ENCODE measurements at regions not wholly inside any gene's neighbourhood (a gene's known extent, or its start where the extent isn't known, plus 50 kb on each side); places are given as distances from the start of the nearest gene placed in this dataset.
A peak's percentile ranks its signal among the peaks of the same experiment; 100 is the strongest.

DNA sequence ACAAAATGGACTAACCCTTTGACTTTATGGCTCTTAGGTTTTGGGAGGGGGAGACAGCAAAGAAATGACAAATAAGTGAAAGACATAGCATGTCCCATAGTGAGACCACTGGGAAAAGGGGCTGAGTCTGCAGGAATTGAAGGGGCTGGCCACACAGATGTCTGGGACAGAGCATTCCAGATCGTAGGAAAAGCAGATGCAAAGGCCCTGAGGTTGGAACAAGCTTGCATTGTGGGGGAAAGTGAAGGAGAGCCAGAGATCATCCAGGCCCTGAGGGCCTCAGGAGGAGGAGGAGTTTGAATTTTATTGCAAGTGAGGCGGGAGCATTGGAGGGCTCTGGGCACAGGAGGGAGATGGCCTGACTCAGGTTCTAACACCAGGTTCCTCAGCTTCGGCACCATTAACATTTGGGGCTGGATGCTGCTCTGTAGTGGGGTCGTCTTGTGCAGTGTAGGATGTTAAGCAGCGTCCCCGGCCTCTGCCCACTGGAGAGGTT lies 97.5 kb downstream of the CEBPB start:
- no peak for DNase-seq

DNA sequence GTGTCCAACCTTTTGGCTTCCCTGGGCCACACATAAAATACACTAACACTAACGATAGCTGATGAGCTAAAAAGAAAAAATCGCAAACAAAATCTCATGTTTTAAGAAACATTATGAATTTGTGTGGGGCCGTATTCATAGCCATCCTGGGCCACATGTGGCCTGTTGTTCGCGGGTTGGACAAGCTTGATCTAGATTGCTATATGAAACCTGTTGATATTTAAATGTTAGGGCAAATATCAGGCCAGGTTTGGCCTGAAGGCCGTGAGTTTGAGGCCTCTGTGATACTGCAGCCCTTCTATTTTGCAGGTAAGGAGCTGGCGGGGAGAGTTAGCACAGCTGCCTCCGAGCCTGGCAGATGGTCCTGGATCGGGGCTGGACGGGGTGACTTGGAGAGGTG lies 99.0 kb downstream of the CEBPB start:
- no peak for DNase-seq

DNA sequence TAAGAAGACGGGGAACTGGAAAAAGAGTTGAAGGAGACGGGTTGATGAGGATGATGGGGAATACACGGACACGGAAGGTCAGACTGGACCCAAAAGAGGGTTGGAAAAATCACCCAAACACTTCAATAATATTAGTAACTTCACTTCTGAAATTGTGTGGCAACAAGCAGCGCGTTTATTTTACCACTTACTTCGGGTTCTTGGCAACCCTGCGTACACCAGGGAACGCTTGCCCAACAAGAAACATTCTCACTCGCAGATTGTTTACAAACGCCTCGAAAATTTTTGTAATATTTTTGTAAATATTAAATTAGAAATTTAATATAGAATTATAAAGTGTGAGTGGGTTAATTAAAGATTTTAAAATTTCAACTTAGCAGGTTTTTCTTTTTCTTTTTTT lies 99.5 kb downstream of the CEBPB start:
- no peak for DNase-seq

DNA sequence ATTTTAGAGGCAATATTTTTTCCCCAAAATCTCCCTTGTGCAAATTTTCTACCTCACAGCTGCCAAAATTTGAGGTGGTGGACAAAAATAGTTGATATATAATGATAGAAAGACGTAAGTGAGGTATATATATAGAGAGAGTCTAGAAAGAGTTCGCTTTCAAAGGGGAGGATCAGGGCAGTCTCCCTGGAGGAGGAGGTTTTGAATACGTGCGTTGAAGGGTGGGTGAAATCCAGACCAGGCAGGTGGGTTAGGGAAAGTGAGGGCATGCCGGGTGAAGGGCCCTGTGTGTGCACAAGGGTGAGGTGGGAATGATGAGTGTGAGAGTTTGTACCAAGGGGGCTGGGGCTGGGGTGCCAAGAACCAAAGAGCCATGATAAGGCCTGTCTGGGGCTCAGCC lies 100.2 kb downstream of the CEBPB start:
- DNase-seq = no peak

DNA sequence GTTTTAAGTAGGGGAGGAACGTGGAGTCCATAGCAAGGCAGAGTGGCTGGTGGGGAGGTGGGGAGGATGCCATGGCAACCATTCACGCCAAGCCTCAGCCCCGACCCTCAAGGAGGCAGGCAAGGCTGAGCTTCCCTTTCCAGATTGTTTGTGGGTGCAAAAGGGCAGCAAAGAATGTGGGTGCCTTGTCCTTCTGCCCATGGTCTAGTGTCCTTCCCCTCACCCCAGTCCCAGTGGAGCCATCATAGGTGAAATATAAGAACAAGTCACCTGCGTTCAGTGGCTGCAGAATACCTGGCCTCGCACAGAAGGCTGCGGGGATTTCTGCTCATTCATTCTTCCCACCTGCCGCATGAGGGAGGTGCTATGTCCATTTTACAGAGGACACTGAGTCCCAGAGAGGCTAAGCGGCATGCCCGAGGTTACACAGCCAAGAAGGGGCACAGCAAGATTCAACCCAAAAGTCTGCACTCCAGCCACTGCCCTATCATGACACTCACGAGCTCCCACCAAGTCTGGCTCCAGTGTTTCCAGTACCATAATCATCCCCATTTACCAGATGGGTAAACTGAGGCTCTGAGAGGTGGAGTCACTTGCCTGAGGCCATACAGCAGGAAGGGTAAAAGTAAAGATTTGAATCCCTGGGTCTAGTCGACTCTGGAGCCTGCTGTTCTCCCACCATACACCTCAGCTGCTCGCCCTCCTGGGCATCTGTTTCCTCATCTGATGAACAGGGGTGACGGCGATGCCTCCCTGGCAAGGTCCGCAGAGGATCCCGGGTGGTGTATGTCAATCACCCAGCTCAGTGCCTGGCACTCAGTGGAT lies 100.8 kb downstream of the CEBPB start:
- no peak for DNase-seq

DNA sequence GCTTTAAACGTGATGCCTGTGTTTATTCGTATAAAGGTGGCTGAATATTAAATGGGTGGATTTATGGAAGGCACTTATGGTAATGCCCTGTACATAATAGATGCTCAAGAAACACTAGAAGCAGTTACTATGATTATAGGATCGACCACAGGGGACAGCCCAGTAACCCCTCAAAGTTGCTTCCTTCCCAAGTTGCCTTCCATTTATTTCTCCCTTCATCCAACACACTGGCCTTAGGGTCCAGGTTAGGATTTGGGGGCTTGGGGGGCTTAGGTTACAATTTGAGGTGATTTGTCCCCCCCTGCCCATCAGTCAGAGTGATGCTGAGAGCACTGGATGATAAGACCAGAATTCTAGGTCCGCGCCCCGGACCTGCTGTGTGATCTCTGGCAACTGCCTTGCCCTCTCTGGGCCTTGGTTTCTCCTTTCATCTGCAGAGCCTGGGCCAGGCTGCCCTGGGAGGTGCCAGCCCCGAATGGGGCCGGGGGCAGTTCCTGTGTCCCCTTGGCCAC lies 101.5 kb downstream of the CEBPB start:
- no peak for DNase-seq

DNA sequence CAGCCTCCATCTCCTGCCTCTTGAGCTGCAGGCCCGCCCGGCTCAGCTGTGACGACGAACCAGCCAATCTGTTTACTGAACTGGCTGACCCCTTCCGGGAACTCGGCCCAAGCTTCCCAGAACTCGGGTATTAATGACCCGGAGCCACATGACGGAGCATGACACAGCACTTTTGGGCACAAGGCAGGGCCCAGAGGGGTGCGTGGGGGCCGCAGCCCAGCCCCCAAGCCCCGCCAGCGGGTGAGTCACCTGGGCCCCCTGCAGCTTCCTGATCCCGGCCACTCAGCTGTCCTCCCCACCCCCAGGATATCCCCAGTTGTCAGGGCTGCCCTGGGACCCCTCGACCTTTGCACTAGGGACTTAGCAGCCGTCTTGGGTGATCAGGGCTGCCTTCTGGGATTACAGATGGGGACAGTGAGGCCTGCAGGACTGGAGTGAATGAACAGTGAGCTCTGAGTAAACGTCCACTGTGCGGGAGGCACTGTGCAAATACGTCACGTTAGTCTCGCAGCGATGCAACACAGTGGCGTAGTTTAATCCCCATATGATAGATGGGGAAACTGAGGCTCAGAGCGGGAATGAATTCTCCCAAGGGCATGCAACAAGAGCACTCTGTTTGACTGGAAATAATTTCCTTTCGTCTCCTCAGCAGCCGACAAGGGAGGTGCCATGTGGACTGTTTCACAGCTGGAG lies 102.1 kb downstream of the CEBPB start:
- DNase-seq = peak; percentile 58

DNA sequence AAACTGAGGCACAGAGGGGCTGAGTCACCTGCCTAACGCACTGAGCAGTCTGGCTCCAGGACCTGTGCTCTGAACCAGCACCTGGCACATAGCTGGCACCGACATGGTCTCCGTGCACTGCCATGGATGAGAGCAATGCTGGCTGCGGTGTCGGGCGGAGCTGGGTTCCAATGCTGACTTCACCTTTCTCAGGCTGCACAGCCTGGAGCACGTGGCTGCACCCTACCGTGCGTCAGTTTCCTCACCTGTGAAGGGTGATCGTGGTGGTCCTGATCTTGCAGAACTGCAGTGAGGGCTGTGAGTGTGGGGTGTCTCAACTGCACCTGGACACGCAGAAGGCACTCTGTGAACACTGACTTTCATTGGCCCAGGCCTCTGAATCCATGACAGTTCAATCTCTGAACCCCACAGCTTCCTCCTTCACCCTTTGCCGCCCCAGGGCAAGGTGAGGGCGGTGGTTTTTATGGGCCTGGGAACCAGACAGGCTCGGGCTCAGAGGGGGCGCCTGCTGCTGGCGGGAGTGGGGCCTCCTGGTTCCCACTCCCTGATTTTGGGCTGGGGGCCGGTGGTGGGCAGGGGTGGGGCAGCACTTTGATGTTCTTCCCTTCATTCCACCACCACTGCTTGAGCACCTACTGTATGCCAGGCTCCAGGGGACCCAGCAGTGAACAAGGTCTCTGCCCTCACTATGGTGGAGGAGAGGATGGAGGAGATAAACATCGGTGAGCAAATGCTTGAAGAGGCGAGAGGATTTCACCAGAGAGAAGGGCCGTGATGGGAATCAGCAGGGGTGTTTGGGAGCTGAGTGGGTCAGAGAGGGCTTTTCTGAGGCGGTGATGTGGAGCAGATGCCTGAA lies 102.9 kb downstream of the CEBPB start:
- DNase-seq = no peak

DNA sequence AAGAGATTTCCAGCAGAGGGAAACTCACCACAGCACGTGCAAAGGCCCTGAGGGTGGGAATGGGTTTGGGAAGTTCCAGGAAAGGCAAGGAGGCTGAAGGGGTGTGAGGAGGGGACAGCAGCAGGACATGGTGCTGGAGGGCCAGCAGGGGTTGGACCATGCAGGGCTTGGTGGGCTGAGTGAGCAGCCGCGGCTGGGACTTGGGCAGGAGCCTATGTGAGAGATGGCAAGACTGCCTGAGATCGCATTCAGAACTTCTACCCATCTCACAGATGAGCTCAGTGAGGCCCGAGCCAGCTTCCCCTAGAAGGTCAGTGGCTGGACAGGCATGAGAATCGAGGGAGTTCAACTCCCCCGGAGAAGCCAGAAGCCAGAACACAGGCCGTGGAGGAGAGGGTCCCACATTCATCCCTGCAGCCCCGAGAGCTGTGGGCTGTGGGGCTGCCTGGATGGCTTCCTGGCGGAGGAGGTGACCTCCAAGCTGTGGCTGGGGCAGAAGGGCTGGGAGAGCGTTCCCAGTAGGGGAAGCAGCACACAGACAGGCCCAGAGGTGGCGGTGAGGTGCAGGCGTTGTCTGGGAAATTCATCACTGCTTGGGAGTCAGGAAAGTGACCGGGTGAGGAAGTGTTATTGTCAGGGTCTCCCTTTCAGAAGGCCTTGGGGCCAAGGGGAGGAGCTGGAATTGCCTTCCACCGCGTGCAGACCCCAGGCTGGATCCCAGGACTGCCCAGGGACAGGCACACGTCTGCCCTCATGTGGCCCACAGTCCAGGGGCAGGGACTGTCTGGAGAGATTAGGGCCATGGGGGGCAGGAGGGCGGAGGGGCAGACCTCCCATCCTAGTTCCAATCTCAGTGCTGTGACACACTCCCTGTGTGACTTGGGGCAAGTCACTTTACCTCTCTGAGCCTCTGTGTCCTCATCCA lies 103.8 kb downstream of the CEBPB start:
- no peak for DNase-seq

DNA sequence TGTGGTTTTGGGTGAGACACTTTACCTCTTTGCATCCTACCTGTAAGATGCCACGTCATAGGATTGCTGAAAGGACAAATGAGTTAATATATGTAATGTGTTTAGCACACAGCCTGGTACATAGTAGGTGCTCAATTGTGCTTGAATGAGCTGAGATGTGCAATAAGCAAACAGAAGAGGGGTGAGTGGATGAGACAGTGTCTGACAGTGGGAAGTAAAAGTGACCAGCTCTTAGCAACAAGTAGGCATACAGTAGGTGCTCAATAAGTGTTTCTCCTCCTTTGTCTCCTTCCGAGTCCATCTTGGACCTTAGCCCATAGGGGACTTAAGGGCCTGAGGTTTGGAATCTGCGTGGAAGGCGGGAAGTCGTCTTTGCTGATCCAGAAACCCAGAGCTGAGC lies 104.7 kb downstream of the CEBPB start:
- DNase-seq = no peak

DNA sequence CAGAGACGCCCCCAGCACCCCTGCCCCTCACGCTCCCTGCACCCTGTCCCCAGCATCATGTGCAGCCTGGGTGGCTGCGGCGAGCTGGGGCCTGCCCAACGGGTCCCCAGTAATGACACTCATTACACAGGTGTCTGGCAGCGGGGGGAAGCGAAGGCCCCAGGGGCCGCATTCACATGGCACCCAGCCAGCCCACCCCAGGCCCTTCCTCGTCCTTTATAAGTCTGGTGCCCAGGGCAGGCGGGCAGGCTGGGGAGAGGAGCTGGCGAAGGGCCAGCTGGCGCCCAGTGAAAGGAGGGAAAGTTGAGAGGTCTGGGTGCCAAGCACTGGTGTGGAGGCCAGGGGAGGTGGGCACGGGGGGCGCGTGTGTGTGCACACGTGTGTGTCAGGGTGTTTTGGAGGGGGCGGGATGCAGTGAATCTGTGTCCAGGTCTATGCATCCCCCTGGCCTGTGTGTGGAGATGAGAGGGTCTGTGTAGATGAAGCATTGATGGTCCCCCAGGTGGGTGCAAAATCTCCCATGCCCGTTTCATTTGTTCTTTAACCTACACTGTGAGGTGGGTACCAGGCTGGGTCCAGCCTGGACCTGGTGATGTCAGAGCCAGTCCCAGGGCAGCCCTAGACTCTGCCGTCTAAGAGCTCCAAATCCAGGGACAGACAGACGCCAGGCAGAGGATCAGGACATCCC lies 105.3 kb downstream of the CEBPB start:
- no peak for DNase-seq

DNA sequence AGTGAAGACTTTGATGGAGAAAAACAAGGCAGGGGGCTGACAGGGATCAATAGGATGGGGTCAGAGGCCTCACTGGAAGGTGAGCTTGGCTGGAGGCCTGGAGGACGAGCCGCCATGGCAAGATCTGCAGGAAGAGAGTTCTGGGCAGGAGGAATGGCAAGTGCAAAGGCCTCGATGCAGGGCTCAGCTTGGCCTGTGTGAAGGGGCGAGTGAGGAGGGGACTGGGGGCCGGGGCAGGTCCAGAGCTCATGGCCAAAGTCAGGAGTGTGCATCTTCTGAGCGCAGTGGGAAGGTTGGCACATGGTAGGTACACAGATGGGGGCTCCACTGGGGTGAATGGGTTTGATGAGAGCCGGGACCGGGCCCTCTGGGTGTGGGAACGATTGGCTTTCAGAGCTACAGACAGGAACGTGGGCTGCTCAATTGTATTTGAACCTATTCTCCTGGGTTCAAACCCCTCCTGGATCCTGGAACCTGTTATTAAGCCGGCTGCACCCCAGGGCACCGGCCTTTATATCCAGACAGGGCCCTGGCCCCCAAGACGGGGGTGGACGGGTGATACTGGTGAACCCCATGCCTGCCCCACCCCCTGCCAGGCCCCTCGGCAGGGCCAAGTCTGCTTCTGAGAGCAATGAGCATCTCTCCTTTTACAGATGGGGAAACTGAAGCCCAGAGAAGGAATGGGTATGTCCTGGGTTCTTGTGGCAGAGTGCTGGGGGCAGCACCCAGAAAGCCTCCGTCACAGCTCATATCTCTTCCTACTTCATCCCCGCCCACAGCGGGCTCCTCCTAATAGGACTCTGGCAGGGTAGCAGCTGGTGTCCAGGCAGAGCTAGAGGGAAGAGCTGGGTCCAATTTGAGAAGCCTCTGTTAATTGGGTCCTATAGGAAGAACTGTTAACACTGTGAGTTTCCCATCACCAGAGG lies 106.1 kb downstream of the CEBPB start:
- DNase-seq = no peak

DNA sequence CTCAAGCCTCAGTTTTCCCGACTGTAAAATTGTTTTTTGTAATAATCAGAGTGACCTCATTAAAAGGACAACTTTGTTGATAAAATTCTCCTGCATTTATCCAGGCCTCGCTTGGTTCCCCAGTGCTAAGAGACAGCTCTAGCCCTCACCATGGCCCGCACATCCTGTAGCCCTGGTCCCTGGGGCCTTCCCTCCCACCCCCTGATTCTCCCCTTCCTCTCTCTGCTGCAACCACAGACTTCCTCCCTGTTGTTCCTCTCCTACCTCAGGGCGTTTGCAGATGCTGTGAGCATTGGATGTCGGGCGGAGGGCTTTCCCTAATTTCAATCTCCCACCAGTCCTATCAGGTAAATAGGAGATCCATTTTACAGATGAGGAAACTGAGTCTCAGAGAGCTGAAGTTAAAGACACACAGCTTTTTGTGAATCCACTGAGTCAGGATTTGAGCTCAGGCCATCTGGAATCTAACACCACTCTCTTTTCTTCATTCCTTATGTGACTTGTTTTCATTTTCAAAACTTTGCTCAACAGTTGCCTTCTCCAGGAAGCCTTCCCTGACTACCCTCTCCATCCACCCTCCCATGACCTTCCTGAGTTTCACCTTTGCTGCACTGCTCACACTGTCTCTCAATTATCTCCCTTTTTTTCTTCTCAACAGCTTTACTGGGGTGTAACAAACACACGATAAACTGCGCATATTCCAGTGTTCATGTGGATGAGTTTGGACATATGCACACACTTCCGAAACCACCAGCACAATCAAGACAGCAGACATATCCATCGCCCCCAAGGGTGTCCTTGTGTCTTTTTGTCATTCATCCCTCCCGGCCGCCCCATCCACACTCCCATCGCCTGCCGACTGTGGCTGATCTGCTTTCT lies 107.1 kb downstream of the CEBPB start:
- no peak for DNase-seq

DNA sequence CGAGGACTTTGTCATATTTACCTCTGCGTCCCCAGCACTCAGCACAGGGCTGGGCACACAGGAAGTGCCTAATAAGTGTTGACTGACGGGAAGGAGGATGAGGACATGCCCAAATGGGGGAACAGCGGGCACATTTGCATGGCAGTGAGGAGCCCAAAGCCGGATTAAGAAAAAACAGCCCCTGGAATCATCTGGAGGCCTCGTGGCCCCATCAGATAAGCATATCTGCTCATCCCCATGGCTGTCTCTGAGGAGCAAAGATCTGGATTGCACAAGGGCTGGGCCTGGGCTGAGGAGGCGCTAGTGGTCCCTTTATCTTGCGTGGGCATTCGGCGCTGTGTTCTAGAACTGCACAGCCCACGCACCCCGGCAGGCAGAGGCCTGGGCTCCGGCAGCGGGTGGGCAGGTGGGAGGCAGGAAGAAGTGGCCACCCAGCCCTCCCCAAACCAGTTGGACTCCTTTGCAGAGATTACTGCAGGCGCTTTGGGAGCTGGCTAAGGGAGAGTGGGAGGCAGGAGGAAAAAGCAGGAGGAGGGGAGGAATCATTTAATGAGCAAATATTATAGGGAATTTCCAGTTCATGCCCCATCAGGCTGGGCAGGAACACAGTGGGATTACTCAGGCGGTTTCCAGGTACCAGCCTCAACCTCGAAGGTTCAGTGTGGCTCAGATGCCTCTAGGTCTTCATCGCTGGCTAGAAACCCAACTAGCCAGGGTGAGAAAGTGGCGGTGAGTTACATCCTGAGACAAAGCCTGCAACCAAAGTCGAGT lies 108.1 kb downstream of the CEBPB start:
- no peak for DNase-seq

DNA sequence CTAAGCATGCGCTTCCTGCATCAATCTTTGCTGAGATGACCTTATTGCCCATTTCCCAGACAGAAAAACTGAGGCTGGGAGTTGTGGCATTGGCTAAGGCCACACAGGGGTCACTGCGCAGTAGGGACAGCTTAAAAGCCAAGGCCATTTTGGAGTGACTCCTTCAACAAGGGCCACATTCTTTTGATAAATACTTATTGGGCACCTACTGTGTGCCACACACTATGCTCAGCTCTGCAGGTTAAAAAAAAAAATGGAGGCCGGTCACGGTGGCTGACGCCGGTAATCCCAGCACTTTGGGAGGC lies 108.6 kb downstream of the CEBPB start:
- DNase-seq = no peak

DNA sequence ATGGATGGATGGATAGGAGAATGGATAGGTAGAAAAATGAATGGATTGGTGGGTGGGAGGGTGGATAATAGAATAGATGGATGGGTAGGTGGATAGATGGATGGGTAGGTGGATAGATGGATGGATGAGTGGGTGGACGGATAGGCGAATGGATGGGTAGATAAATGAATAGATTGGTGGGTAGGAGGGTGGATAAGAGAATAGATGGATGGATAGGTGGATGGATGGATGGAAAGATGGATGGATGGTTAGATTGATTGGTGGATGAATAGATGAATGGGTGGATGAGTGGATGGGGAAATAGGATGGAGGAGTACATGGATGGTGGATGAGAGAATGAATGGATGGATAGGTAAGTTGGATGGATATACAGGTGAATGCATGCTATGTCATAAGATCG lies 110.5 kb downstream of the CEBPB start:
- no peak for DNase-seq

DNA sequence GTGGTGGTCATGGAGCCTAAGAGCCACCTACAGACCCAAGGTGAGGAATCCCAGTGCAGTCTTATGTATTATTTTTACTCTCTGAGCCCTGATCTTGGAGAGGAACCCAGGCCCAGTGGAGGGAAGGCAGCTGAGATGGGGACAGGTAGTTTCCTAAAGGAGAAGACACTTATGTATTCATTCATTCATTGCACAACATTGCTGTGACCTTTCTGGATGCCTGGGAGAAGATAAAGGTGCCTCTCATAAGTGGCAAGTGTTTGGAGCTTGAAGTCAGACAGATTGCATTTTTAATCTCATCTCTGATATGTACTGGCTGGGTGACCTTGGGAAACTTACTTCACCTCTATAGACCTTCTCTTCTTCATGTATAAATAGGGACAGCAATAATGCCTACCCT lies 111.1 kb downstream of the CEBPB start:
- no peak for DNase-seq

DNA sequence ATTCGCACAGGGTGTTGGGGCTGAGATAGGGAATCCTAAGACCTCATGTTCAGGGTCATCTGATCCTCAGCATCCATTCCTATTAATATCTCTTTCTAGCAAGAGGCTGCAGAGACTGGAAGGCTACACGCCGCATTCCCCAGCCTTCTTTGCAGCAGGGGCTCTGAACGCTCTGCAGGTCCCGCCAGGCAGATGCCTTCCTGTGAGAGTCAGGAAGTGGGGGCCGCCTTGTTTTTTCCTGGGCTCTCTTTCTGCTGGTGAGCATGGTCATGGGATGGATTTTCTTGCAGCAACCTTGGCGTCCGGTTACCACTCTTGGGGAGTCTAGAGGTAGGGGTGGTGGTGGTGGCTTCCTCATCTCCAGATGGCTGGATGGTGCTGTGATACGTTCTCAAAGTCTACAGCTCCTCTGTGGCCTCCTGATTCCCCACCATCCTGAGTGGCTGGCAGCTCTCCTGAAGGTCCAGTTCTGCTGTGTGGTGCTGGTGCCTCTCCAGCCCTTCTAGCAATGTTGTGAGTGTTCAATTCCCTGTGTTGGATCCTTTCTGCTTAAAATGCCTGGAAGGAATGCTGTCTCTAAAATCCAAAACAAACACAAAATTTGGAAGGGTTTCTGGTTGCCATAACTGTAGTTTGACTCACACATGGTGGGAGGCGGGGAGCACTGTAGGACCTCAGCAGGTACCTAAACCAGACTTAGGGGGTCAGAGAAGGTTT lies 111.9 kb downstream of the CEBPB start:
- no peak for DNase-seq

Measured in eye (tissue), 1 donor.